ENCODE measurements at regions not wholly inside any gene's neighbourhood (a gene's known extent, or its start where the extent isn't known, plus 50 kb on each side); places are given as distances from the start of the nearest gene placed in this dataset.
A peak's percentile ranks its signal among the peaks of the same experiment; 100 is the strongest.
"Not testable (repeated sequence)": the region's sequence is repeated elsewhere in the genome, so short reads cannot be mapped to it uniquely, and the experiment has no call there.

- no peak for DNase-seq
These were observed 104.6 kb upstream of the KLF13 start for GRCh38 chr15:31221936-31222515.

- no peak for DNase-seq
These were observed 103.8 kb upstream of the KLF13 start for GRCh38 chr15:31222773-31223341.

GRCh38 chr15:31223478-31224350 is 102.9 kb upstream of the KLF13 start:
- no peak for DNase-seq

- DNase-seq: not testable (repeated sequence)
These were observed 102.0 kb upstream of the KLF13 start for GRCh38 chr15:31224661-31225060.

GRCh38 chr15:31225356-31225955 is 101.2 kb upstream of the KLF13 start:
- DNase-seq: no peak

GRCh38 chr15:31226021-31226420 is 100.6 kb upstream of the KLF13 start:
- DNase-seq: no peak

- DNase-seq: no peak
These were observed 99.4 kb upstream of the KLF13 start for GRCh38 chr15:31227235-31227634.

GRCh38 chr15:31228011-31228484 is 98.6 kb upstream of the KLF13 start:
- DNase-seq: no peak

GRCh38 chr15:31228980-31229826 is 97.4 kb upstream of the KLF13 start:
- DNase-seq: peak; percentile 73

GRCh38 chr15:31230630-31231485 is 95.8 kb upstream of the KLF13 start:
- DNase-seq: no peak

GRCh38 chr15:31234815-31235214 is 91.8 kb upstream of the KLF13 start:
- DNase-seq: no peak

GRCh38 chr15:31235311-31236183 is 91.1 kb upstream of the KLF13 start:
- DNase-seq: peak; percentile 79

GRCh38 chr15:31236184-31237042 is 90.2 kb upstream of the KLF13 start:
- DNase-seq: peak; percentile 56

GRCh38 chr15:31237043-31237324 is 89.7 kb upstream of the KLF13 start:
- DNase-seq: no peak

GRCh38 chr15:31238906-31239305 is 87.7 kb upstream of the KLF13 start:
- no peak for DNase-seq

- no peak for DNase-seq
These were observed 87.2 kb upstream of the KLF13 start for GRCh38 chr15:31239409-31239808.

GRCh38 chr15:31241888-31242522 is 84.6 kb upstream of the KLF13 start:
- peak; percentile 68 for DNase-seq

GRCh38 chr15:31243895-31244294 is 82.7 kb upstream of the KLF13 start:
- DNase-seq: no peak

GRCh38 chr15:31245135-31245689 is 81.4 kb upstream of the KLF13 start:
- no peak for DNase-seq

Measured in NCI-H82 (cell line).